AG04449 (cell line): ENCODE measurements at regions not wholly inside any gene's neighbourhood (a gene's known extent, or its start where the extent isn't known, plus 50 kb on each side); places are given as distances from the start of the nearest gene placed in this dataset.

ENCODE experiments used
- CTCF ChIA-PET: fragments of 350-600 bp; formaldehyde crosslinking; extraction: SDS; loops from one replicate; lab custom pipeline; 2021; ENCODE audit warnings: antibody characterized with exemption; lab: Yijun Ruan, JAX
- POLR2A ChIA-PET: fragments of 400-600, 350-600 bp; formaldehyde crosslinking; extraction: SDS; loops from one replicate; lab custom pipeline; 2020; ENCODE audit warnings: antibody characterized with exemption, inconsistent platforms; lab: Yijun Ruan, JAX
- DNase-seq: peaks from one replicate; pipeline ENCODE4 v3.0.0-alpha.2; 2010; ENCODE audit warnings: low read depth, low spot score
- H3K4me3 ChIP-seq: 2 replicates; pipeline ENCODE4 v1.5.1; 2011; ENCODE audit warnings: low read depth, mild to moderate bottlenecking, control low read depth, low read length
- CTCF ChIP-seq: IDR thresholded peaks from one replicate; pipeline ENCODE4 v1.5.1; 2011; ENCODE audit warnings: mild to moderate bottlenecking, moderate library complexity, low read length, control low read depth, inconsistent platforms; ENCODE audit not compliant: insufficient read depth; ENCODE audit errors: missing control alignments

GRCh38 chr12:16913832-16914490 lies 308.0 kb upstream of the LMO3 start:
- CTCF ChIA-PET = no interaction called here
- H3K4me3 ChIP-seq = no peak overlapping the region
- POLR2A ChIA-PET = no interaction called here
- no peak for TF ChIP-seq CTCF
- no peak for DNase-seq

DNA sequence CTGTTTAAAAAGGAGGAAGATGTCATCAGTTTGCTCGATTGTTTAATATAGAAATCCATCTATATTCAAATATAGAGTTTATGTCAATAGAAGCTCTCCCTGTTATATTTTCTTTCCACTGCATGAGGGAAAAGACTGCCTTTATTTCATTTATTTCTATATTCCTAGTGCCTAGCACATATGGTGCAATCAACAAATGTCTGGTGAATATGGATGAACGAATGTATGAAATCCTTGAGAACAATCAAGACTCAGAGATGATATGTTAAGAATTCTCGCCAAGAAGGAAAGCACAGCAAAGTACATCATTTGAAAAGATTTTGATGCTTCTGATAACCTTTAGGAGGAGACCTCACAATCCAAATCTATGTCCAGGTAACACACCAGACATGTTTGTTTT lies 296.0 kb upstream of the LMO3 start:
- POLR2A ChIA-PET = no interaction called here
- H3K4me3 ChIP-seq = no peak overlapping the region
- CTCF ChIA-PET = no interaction called here
- TF ChIP-seq CTCF = no peak
- DNase-seq = no peak

DNA sequence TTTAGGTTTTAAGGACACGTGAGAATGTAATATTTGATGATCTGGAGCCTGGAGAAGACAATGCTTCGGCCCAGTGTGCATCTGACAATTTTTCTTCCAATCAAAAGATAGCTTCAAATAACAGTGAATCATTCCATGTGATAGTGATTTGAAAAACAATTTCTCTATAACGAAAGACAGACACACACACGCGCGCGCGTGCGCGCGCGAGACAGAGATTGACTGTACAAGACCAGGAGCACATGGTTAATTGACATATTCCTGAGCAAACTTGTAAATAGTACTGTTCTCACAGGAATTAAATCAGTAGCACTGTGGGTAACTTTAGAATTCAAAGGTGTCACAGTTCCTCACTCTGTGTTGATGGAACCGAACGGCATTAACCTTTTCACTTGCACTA lies 287.5 kb upstream of the LMO3 start:
- no peak for DNase-seq

DNA sequence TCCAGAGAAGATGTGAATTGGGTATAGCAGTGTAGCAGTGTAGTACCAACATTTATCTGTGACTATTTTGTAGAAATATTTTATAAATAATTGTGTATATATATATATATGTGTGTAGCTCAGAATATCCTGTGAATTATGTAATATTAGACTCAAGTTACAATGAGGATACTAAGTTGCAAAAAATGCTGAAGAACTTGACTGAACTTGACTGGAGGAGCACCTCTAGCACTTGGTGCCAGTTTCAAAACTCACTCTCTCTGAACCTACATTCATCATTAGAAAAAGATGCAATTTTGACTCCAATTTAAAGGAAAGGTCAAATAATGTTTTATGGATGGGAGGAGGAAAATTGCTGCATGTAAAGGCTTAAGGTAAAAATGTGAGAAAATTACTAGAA lies 285.7 kb upstream of the LMO3 start:
- H3K4me3 ChIP-seq = no peak overlapping the region
- no peak for TF ChIP-seq CTCF
- POLR2A ChIA-PET = no interaction called here
- DNase-seq = no peak
- CTCF ChIA-PET = no interaction called here

More for the DNA sequence above, 287.5 kb upstream of the LMO3 start:
- no peak for TF ChIP-seq CTCF
- no peak overlapping the region for H3K4me3 ChIP-seq
- ChIA-PET CTCF (no interaction called here), POLR2A (no interaction called here)

DNA sequence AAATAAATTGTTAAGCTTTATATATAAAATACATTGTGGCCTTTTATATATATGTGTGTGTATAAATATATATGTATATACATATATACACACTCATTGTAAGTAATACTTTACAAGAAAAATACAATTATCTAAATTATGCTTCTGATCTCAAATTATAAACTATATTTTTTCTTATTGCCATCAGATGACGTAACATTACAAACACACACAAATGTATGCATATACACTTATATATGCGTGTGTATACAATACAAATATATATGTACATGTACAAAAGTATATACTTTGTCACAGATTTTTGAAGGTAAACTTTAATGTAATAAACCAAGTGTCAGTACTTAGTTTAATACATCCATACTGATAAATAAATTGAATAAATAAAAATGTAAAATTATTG lies 278.9 kb upstream of the LMO3 start:
- POLR2A ChIA-PET = no interaction called here
- no peak overlapping the region for H3K4me3 ChIP-seq
- CTCF ChIA-PET = no interaction called here
- TF ChIP-seq CTCF = no peak
- no peak for DNase-seq

- no peak overlapping the region for H3K4me3 ChIP-seq
- DNase-seq = no peak
- TF ChIP-seq CTCF = no peak
- POLR2A ChIA-PET = no interaction called here
- CTCF ChIA-PET = no interaction called here
Measured at GRCh38 chr12:16884056-16884455, 278.1 kb upstream of the LMO3 start.
